Activated CD8-positive, alpha-beta T cell treated with anti-CD3 and anti-CD28 coated beads, Interleukin-2, amount 10 ng/mL, durations not matched to agents 7 days and 5 days (primary cell): ENCODE measurements at regions not wholly inside any gene's neighbourhood (a gene's known extent, or its start where the extent isn't known, plus 50 kb on each side); places are given as distances from the start of the nearest gene placed in this dataset.
"Not testable (repeated sequence)": the region's sequence is repeated elsewhere in the genome, so short reads cannot be mapped to it uniquely, and the experiment has no call there.

Source experiments
- ATAC-seq: fragments of 150-1000 bp; cut with Tn5 transposase; one replicate; pipeline ENCODE4 v1.10.0; 2021; ENCODE audit warnings: moderate library complexity
- CTCF ChIA-PET: fragments of 350-600 bp; sonication (Branson Sonifier 250); formaldehyde crosslinking; loops from one replicate; lab custom pipeline; 2021; ENCODE audit warnings: antibody characterized with exemption; lab: Charles Lee
- POLR2A ChIA-PET: fragments of 350-600 bp; sonication (Branson Sonifier 250); formaldehyde crosslinking; loops from one replicate; lab custom pipeline; 2021; ENCODE audit warnings: antibody characterized with exemption; lab: Charles Lee
- DNase-seq: peaks from one replicate; pipeline ENCODE4 v3.0.0-alpha.2; 2020
- H3K27ac Mint-ChIP-seq: one replicate; pipeline ENCODE4 v1.8.0; 2021; ENCODE audit warnings: mild to moderate bottlenecking, mixed read lengths
- H3K27me3 Mint-ChIP-seq: one replicate; pipeline ENCODE4 v1.8.0; 2021; ENCODE audit warnings: low read depth, mixed read lengths
- H3K36me3 Mint-ChIP-seq: one replicate; pipeline ENCODE4 v1.8.0; 2021; ENCODE audit warnings: low read depth, mixed read lengths
- H3K4me1 Mint-ChIP-seq: one replicate; pipeline ENCODE4 v1.8.0; 2021; ENCODE audit warnings: low read depth, mixed read lengths
- H3K4me3 Mint-ChIP-seq: one replicate; pipeline ENCODE4 v1.8.0; 2021; ENCODE audit warnings: mild to moderate bottlenecking, mixed read lengths
- H3K9me3 Mint-ChIP-seq: one replicate; pipeline ENCODE4 v1.8.0; 2022; ENCODE audit warnings: mixed read lengths; ENCODE audit not compliant: insufficient read depth

DNA sequence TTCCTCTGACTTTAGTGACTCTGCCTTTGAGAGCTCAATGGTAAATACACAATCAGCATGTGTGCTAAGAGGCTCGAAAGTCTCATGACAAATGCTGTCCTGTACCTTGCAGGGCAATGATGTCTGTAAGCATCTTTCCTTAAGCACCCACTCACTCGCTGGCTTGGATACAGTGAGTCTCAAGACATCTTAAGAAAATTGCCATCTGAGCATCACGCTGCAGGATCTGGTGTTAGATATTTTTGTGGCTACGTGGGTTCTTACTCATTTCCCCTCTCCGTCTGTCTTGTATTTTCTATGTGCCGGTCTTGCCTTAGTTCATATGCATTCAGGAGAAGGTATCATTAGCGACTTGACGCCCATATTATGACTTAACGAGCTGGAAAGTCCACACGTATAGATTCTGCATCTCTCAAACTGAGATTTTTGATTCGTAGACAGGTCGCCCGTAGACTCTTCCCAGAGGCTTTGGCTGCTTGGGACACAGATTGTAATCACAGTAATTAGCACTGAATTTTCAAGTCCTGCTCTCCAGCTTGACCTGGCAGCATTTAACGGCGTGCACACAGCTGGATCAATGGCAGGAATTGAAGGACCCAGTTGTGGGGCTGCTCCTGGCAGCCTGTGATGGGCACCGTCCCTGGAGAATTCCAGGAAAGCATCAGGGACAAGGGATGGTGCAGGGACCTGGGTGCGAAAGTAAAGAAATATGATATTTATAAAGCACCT lies 231.2 kb downstream of the ZIC5 start:
- H3K9me3 Mint-ChIP-seq = no peaks in the 10 kb centered on the region
- H3K4me3 Mint-ChIP-seq = no peak overlapping the region
- H3K4me1 Mint-ChIP-seq = peaks cover 8% of the 10 kb centered on the region
- H3K27me3 Mint-ChIP-seq = no peaks in the 10 kb centered on the region
- no peak overlapping the region for H3K27ac Mint-ChIP-seq
- ChIA-PET CTCF (no interaction called here), POLR2A (no interaction called here)
- ATAC-seq = no peak
- DNase-seq = no peak
- no peaks in the 10 kb centered on the region for H3K36me3 Mint-ChIP-seq

DNA sequence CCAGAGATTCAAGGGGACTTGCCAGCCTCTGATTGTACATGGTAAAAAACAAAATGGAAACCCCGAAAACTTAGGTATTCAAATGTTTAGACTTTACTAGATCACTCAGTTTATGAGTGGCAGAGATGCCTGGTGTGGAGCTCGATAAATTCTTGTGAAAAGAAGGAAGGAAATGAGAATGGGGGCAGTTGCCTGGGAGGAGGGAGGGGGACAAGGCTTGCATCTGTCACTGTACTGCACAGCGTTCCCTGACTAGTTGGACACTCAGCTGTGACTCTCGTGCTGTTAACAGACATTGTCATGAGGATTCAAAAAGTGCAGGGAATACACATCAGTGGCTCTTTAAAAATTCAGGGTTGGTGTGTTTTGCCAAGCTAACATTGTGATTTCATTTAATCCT lies 232.9 kb downstream of the ZIC5 start:
- POLR2A ChIA-PET = no interaction called here
- no peaks in the 10 kb centered on the region for H3K9me3 Mint-ChIP-seq
- DNase-seq (no peak), ATAC-seq (no peak)
- no peaks in the 10 kb centered on the region for H3K36me3 Mint-ChIP-seq
- H3K4me3 Mint-ChIP-seq = no peak overlapping the region
- peaks cover 8% of the 10 kb centered on the region for H3K4me1 Mint-ChIP-seq
- CTCF ChIA-PET = interaction anchor here (0.9 kb wide), 1 partner anchor 834 kb away, joined by 3 read pairs; no protein-coding TSS in a partner anchor
- no peaks in the 10 kb centered on the region for H3K27me3 Mint-ChIP-seq
- H3K27ac Mint-ChIP-seq = no peak overlapping the region

DNA sequence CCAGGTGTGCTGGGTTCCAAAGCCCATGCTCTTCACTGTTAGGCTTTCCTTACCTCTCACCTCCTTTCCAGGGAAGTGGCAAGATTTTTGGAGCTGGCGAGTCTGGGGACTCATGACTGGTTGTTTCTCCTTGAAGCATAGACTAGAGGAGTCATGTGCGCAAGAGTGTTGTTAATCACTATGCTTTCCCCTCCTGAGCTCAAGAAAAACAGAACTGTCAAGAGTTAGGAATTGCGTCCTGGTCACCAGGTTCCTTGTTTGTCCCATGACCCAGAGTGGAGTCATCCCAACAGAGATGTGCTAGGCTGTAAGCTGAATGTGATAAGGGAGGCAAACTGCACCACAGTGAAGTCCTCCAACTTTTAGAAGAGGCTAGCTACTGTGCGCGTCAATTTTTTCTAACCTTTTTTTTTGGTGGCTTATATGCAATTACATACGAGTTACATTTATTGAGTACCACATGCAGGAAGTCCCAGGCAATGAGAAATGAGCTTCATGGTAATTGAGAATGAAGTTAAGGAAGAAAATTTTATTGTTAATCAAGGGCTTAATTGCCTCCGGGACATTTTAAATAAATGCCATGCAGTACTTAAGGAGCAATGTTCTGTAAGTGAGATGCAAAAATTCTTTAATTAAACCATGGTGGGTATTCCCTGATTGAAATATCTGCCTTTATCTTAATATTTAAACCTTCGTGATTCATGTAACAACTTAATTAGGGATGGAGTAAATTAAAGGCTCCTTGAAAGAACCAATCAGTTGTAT lies 233.9 kb downstream of the ZIC5 start:
- Mint-ChIP-seq H3K27me3 (no peaks in the 10 kb centered on the region), H3K4me1 (peaks cover 8% of the 10 kb centered on the region), H3K9me3 (no peaks in the 10 kb centered on the region), H3K36me3 (no peaks in the 10 kb centered on the region), H3K27ac (no peak overlapping the region), H3K4me3 (no peak overlapping the region)
- POLR2A ChIA-PET = no interaction called here
- ATAC-seq (no peak), DNase-seq (no peak)
- CTCF ChIA-PET = interaction anchor here (1.5 kb wide), 1 partner anchor 8 kb away, joined by 3 read pairs; no protein-coding TSS in a partner anchor

DNA sequence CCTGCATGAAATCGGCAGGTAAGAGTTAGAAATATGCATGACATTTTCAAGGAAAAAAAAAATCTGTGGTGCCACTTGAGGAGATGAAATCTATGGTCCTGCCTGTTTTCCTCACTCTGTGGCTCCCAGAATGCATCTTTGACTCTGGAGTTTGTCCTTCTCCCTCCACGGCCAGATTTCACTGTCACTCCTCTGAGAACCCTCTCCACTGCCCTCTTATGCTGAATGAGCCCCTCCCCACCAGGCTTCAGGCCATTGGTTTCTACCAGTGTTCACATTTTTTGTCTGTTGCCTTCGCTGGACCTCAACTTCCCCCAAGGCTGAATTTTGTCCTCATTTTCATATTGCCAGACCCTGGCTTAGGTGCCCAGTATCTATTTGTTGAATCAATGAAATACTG lies 235.0 kb downstream of the ZIC5 start:
- Mint-ChIP-seq H3K4me1 (peaks cover 8% of the 10 kb centered on the region), H3K9me3 (no peaks in the 10 kb centered on the region), H3K4me3 (no peak overlapping the region), H3K27me3 (no peaks in the 10 kb centered on the region), H3K36me3 (no peaks in the 10 kb centered on the region), H3K27ac (no peak overlapping the region)
- CTCF ChIA-PET = interaction anchor here (1.5 kb wide), 1 partner anchor 9 kb away, joined by 3 read pairs; no protein-coding TSS in a partner anchor
- POLR2A ChIA-PET = no interaction called here
- ATAC-seq = no peak
- DNase-seq = no peak

DNA sequence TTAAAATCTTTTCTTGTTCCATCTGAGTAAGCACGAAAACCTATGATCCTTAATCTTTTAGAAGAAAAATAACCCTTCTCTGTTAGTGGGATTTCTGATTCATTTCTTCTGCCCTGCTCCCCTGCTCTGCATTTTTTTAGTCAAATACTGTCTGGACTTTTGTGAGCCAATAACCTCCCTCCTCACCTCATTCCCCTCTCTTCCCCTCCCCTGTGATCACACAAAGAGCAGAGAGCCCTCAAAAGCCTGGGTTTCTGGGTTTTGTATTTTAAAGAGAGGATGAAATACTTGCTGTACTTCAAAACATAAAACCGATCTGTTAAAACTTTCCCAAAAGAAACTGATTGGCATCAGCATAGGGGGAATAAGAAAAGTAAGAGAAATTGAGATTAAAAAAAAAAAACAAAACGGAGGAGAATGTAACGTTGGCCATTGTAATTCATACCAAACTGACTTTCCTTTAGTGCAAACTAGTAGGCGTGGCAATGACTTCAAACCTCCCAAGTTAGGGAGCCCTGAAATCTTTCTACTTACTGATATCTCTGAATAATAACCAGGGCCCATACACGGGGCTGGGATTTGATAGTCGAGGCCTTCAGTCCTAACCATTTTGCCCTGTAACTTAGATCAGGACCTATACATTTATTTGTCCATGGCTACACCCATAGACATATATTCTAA lies 232.9 kb downstream of the TM9SF2 start:
- CTCF ChIA-PET = no interaction called here
- Mint-ChIP-seq H3K27ac (no peak overlapping the region), H3K4me1 (no peaks in the 10 kb centered on the region), H3K4me3 (no peak overlapping the region), H3K27me3 (no peaks in the 10 kb centered on the region), H3K36me3 (no peaks in the 10 kb centered on the region), H3K9me3 (no peaks in the 10 kb centered on the region)
- POLR2A ChIA-PET = no interaction called here
- ATAC-seq (no peak), DNase-seq (no peak)

DNA sequence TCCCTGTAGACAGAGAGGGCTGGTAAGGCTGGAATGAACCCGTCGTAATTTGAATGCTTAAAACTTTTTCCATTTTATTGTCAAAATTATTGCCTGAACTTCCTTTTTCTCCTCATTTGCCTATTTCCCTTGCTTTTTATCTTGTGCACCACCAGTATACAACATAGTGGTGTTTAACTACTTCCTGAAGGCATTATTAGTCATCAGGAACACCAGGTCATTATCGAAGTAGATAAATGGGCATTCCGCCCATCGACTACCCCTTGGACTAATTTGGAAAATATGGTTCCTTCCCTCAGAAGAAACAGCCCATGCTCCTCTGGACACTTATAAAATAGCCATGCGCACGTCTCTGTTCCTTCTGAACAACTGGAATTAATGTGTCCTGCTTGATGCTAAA lies 232.1 kb downstream of the TM9SF2 start:
- no peaks in the 10 kb centered on the region for H3K27me3 Mint-ChIP-seq
- H3K4me1 Mint-ChIP-seq = no peaks in the 10 kb centered on the region
- ChIA-PET POLR2A (no interaction called here), CTCF (no interaction called here)
- no peak overlapping the region for H3K27ac Mint-ChIP-seq
- DNase-seq (no peak), ATAC-seq (no peak)
- no peak overlapping the region for H3K4me3 Mint-ChIP-seq
- no peaks in the 10 kb centered on the region for H3K9me3 Mint-ChIP-seq
- H3K36me3 Mint-ChIP-seq = no peaks in the 10 kb centered on the region

DNA sequence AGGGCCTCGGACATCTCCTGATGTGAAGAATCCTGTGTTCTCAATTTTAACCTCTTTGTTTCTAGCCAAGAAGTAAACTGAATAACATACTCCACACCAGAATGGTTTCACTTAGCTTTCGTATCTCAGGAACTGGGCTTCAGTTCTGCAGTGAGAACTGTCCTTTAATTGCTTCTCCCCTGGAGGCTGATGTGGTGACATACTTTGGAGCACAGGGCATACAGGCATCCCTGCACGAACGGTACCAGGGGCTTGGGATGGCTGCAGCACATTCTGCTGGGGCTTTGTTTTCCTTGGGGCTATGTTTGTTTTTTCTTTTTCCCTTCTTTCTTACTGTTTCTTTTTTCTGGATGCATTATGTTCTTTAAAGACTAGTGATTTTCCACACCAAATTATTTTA lies 230.5 kb downstream of the TM9SF2 start:
- Mint-ChIP-seq H3K27ac (no peak overlapping the region), H3K9me3 (no peaks in the 10 kb centered on the region), H3K27me3 (no peaks in the 10 kb centered on the region), H3K4me3 (no peak overlapping the region), H3K4me1 (no peaks in the 10 kb centered on the region), H3K36me3 (no peaks in the 10 kb centered on the region)
- ATAC-seq (no peak), DNase-seq (no peak)
- ChIA-PET POLR2A (no interaction called here), CTCF (no interaction called here)

DNA sequence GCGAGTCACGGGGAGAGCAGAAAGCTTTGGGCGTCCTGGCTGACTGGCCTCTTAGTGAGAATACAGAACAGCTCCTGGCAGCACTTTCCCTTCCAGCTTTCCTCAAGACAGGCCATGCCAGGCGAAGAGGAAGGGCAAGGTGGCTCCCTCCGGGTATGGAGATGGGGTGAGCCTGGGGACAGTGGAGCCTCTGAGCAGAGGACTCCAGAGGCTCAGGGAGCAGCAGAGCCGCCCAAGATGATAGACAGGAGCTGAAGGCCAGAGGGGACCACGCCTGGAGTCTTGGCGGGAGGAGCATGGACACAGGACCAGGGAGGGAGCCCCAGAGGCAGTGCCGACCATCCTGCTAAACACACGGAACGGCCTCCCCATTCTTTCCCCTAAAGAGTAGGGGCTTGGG lies 229.1 kb downstream of the TM9SF2 start:
- no peaks in the 10 kb centered on the region for H3K4me1 Mint-ChIP-seq
- CTCF ChIA-PET = no interaction called here
- no peak for DNase-seq
- H3K36me3 Mint-ChIP-seq = no peaks in the 10 kb centered on the region
- POLR2A ChIA-PET = no interaction called here
- no peaks in the 10 kb centered on the region for H3K27me3 Mint-ChIP-seq
- H3K27ac Mint-ChIP-seq = no peak overlapping the region
- ATAC-seq = no peak
- H3K9me3 Mint-ChIP-seq = no peaks in the 10 kb centered on the region
- H3K4me3 Mint-ChIP-seq = no peak overlapping the region

DNA sequence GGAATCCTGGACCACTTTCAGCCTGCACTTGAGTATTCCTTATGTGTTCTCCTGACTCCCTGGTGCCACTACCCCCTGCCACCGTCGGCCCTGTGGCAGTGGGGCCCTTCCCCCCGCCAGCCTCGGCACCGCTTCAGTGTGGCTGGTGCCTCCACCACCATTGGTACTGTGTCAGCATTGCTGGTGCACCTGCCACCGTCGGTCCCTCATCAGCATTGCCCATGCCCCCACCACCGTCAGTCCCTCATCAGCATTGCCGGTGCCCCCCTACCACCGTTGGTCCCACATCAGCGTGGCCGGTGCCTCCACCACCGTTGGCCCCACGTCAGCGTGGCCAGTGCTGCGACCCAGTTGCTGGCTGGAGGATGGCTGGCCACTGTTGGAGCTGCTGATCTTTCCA lies 228.5 kb downstream of the TM9SF2 start:
- POLR2A ChIA-PET = no interaction called here

DNA sequence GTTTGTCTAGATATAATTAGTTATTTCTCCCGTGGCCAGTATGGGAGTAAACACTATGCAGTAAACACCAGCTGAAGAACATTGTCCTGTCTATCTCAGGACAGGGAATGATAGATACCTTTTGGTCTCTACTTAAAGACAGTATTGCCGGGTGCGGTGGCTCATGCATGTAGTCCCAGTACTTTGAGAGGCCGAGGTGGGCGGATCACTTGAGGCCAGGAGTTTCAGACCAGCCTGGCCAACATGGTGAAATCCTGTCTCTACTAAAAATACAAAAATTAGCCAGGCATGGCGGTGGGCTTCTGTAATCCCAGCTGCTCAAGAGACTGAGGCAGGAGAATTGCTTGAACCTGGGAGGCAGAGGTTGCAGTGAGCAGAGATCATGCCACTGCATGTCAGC lies 226.4 kb downstream of the TM9SF2 start:
- H3K4me1 Mint-ChIP-seq, CTCF ChIA-PET, H3K4me3 Mint-ChIP-seq, POLR2A ChIA-PET, H3K36me3 Mint-ChIP-seq, H3K9me3 Mint-ChIP-seq, ATAC-seq, H3K27ac Mint-ChIP-seq, H3K27me3 Mint-ChIP-seq, DNase-seq: not testable (repeated sequence)

More for the DNA sequence above, 228.5 kb downstream of the TM9SF2 start:
- DNase-seq = no peak
- CTCF ChIA-PET = no interaction called here
- no peaks in the 10 kb centered on the region for H3K27me3 Mint-ChIP-seq
- no peak overlapping the region for H3K4me3 Mint-ChIP-seq
- H3K27ac Mint-ChIP-seq = no peak overlapping the region
- no peaks in the 10 kb centered on the region for H3K9me3 Mint-ChIP-seq
- ATAC-seq = no peak
- H3K4me1 Mint-ChIP-seq = no peaks in the 10 kb centered on the region
- no peaks in the 10 kb centered on the region for H3K36me3 Mint-ChIP-seq

DNA sequence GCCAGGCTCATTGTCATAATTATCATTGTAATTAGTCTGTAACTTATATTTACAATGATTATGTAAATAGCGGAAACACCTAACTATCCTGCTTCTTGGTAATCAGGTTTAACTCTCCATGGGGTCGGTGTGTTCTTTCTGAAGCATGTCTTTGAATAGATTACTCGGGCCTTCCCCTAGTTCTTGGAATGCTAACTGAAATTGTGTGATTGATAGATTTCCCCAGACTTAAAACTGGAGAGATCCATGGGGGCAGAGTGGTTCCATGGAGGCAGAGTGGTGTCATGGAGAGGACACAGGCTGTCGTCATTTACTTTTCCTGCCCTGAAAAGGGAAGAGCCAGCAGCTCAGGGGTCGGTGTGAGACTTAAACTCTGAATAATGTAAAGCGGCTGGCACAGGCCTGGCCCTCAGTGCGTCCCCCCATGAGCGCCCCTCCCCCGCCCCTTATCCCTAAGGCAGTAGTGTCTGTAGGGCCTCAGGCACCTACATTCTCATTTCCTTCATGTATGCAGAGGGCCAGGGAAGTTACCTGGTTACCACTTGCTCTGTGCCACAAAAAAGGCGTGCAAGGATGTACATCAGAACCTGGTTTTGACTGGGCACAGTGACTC lies 225.1 kb downstream of the TM9SF2 start:
- Mint-ChIP-seq H3K4me3 (no peak overlapping the region), H3K4me1 (no peaks in the 10 kb centered on the region), H3K27ac (no peak overlapping the region), H3K36me3 (no peaks in the 10 kb centered on the region), H3K9me3 (no peaks in the 10 kb centered on the region), H3K27me3 (no peaks in the 10 kb centered on the region)
- POLR2A ChIA-PET = no interaction called here
- no peak for ATAC-seq
- CTCF ChIA-PET = interaction anchor here (1.3 kb wide), 1 partner anchor 70 kb away, joined by 6 read pairs; no protein-coding TSS in a partner anchor
- no peak for DNase-seq
